ENCODE measurements at regions not wholly inside any gene's neighbourhood (a gene's known extent, or its start where the extent isn't known, plus 50 kb on each side); places are given as distances from the start of the nearest gene placed in this dataset.
"Not testable (repeated sequence)": the region's sequence is repeated elsewhere in the genome, so short reads cannot be mapped to it uniquely, and the experiment has no call there.

- Histone ChIP-seq H3K9me3 (ENCODE audit: insufficient read depth, low read depth, low read length) (peaks cover 4% of the 10 kb centered on the region; the same call in 1 of the 2 replicates), H3K4me3 (ENCODE audit: low read length) (no peak overlapping the region), H3K4me1 (ENCODE audit: insufficient read depth, low read length) (no peaks in the 10 kb centered on the region), H3K27ac (ENCODE audit: low read depth, low read length) (no peak overlapping the region), H3K36me3 (ENCODE audit: insufficient read depth, low read length) (no peaks in the 10 kb centered on the region), H3K9ac (ENCODE audit: low read depth, low read length) (no peak overlapping the region), H3K27me3 (ENCODE audit: insufficient read depth, low read length) (no peaks in the 10 kb centered on the region)
- 95% methylated on average over 2 of the region's 2 CpGs for WGBS
These were observed 151.1 kb downstream of the SEM1 start for GRCh38 chr7:96558530-96558929.

- WGBS, result 93% methylated on average over 8 of the region's 9 CpGs
- no peak overlapping the region for H3K27ac ChIP-seq (ENCODE audit: low read depth, low read length)
- H3K36me3 ChIP-seq (ENCODE audit: insufficient read depth, low read length), result no peaks in the 10 kb centered on the region
- no peak overlapping the region for H3K4me3 ChIP-seq (ENCODE audit: low read length)
- no peaks in the 10 kb centered on the region for H3K4me1 ChIP-seq (ENCODE audit: insufficient read depth, low read length)
- H3K9ac ChIP-seq (ENCODE audit: low read depth, low read length), result no peak overlapping the region
- no peaks in the 10 kb centered on the region for H3K27me3 ChIP-seq (ENCODE audit: insufficient read depth, low read length)
- H3K9me3 ChIP-seq (ENCODE audit: insufficient read depth, low read depth, low read length), result peaks cover 4% of the 10 kb centered on the region; the same call in 1 of the 2 replicates
These were observed 151.6 kb downstream of the SEM1 start for GRCh38 chr7:96558093-96558492.

- 52% methylated on average over 13 of the region's 13 CpGs for WGBS
- not testable (repeated sequence) for H3K27me3 ChIP-seq (ENCODE audit: insufficient read depth, low read length); H3K4me3 ChIP-seq (ENCODE audit: low read length)
These were observed 152.0 kb downstream of the SEM1 start for GRCh38 chr7:96557598-96557997.

GRCh38 chr7:96548664-96549063 lies 161.0 kb downstream of the SEM1 start:
- no peaks in the 10 kb centered on the region for H3K9me3 ChIP-seq (ENCODE audit: insufficient read depth, low read depth, low read length)
- no peaks in the 10 kb centered on the region for H3K36me3 ChIP-seq (ENCODE audit: insufficient read depth, low read length)
- H3K4me3 ChIP-seq (ENCODE audit: low read length), result no peak overlapping the region
- H3K27ac ChIP-seq (ENCODE audit: low read depth, low read length), result no peak overlapping the region
- no peaks in the 10 kb centered on the region for H3K27me3 ChIP-seq (ENCODE audit: insufficient read depth, low read length)
- H3K4me1 ChIP-seq (ENCODE audit: insufficient read depth, low read length), result no peaks in the 10 kb centered on the region
- 93% methylated on average over 5 of the region's 5 CpGs for WGBS
- no peak overlapping the region for H3K9ac ChIP-seq (ENCODE audit: low read depth, low read length)

More at GRCh38 chr7:96557598-96557997, 152.0 kb downstream of the SEM1 start:
- H3K9ac ChIP-seq (ENCODE audit: low read depth, low read length); H3K36me3 ChIP-seq (ENCODE audit: insufficient read depth, low read length); H3K4me1 ChIP-seq (ENCODE audit: insufficient read depth, low read length); H3K27ac ChIP-seq (ENCODE audit: low read depth, low read length); H3K9me3 ChIP-seq (ENCODE audit: insufficient read depth, low read depth, low read length): not testable (repeated sequence)

GRCh38 chr7:96547371-96547811 lies 162.3 kb downstream of the SEM1 start:
- 95% methylated on average over 3 of the region's 3 CpGs for WGBS

GRCh38 chr7:96546426-96546825 lies 163.2 kb downstream of the SEM1 start:
- Histone ChIP-seq H3K9ac (ENCODE audit: low read depth, low read length) (no peak overlapping the region), H3K27ac (ENCODE audit: low read depth, low read length) (no peak overlapping the region), H3K36me3 (ENCODE audit: insufficient read depth, low read length) (no peaks in the 10 kb centered on the region), H3K27me3 (ENCODE audit: insufficient read depth, low read length) (no peaks in the 10 kb centered on the region), H3K4me3 (ENCODE audit: low read length) (no peak overlapping the region), H3K4me1 (ENCODE audit: insufficient read depth, low read length) (no peaks in the 10 kb centered on the region), H3K9me3 (ENCODE audit: insufficient read depth, low read depth, low read length) (no peaks in the 10 kb centered on the region)
- no CpG with 5 or more reads among the region's 2 CpGs for WGBS

More at GRCh38 chr7:96547371-96547811, 162.3 kb downstream of the SEM1 start:
- H3K27me3 ChIP-seq (ENCODE audit: insufficient read depth, low read length), result no peaks in the 10 kb centered on the region
- H3K4me1 ChIP-seq (ENCODE audit: insufficient read depth, low read length), result no peaks in the 10 kb centered on the region
- no peak overlapping the region for H3K4me3 ChIP-seq (ENCODE audit: low read length)
- H3K9ac ChIP-seq (ENCODE audit: low read depth, low read length), result no peak overlapping the region
- H3K9me3 ChIP-seq (ENCODE audit: insufficient read depth, low read depth, low read length), result no peaks in the 10 kb centered on the region
- no peaks in the 10 kb centered on the region for H3K36me3 ChIP-seq (ENCODE audit: insufficient read depth, low read length)
- no peak overlapping the region for H3K27ac ChIP-seq (ENCODE audit: low read depth, low read length)

GRCh38 chr7:96539471-96539870 lies 170.2 kb downstream of the SEM1 start:
- no peak overlapping the region for H3K4me3 ChIP-seq (ENCODE audit: low read length)
- H3K36me3 ChIP-seq (ENCODE audit: insufficient read depth, low read length), result no peaks in the 10 kb centered on the region
- 0 out of 2 replicates have a peak, but pooled peaks cover 5% of the 10 kb centered on the region for H3K9me3 ChIP-seq (ENCODE audit: insufficient read depth, low read depth, low read length)
- no peak overlapping the region for H3K9ac ChIP-seq (ENCODE audit: low read depth, low read length)
- H3K27ac ChIP-seq (ENCODE audit: low read depth, low read length), result no peak overlapping the region
- H3K27me3 ChIP-seq (ENCODE audit: insufficient read depth, low read length), result no peaks in the 10 kb centered on the region
- no peaks in the 10 kb centered on the region for H3K4me1 ChIP-seq (ENCODE audit: insufficient read depth, low read length)
- WGBS, result no CpG with 5 or more reads among the region's 1 CpG

- Histone ChIP-seq H3K27ac (ENCODE audit: low read depth, low read length) (no peak overlapping the region), H3K9me3 (ENCODE audit: insufficient read depth, low read depth, low read length) (0 out of 2 replicates have a peak, but pooled peaks cover 5% of the 10 kb centered on the region), H3K36me3 (ENCODE audit: insufficient read depth, low read length) (no peaks in the 10 kb centered on the region), H3K27me3 (ENCODE audit: insufficient read depth, low read length) (no peaks in the 10 kb centered on the region), H3K4me1 (ENCODE audit: insufficient read depth, low read length) (no peaks in the 10 kb centered on the region), H3K9ac (ENCODE audit: low read depth, low read length) (no peak overlapping the region), H3K4me3 (ENCODE audit: low read length) (no peak overlapping the region)
- 76% methylated on average over 2 of the region's 2 CpGs for WGBS
These were observed 171.0 kb downstream of the SEM1 start for GRCh38 chr7:96538632-96539031.

- H3K27me3 ChIP-seq (ENCODE audit: insufficient read depth, low read length), result no peaks in the 10 kb centered on the region
- no peaks in the 10 kb centered on the region for H3K4me1 ChIP-seq (ENCODE audit: insufficient read depth, low read length)
- no peak overlapping the region for H3K4me3 ChIP-seq (ENCODE audit: low read length)
- no peak overlapping the region for H3K27ac ChIP-seq (ENCODE audit: low read depth, low read length)
- H3K9me3 ChIP-seq (ENCODE audit: insufficient read depth, low read depth, low read length), result 0 out of 2 replicates have a peak, but pooled peaks cover 5% of the 10 kb centered on the region
- no peaks in the 10 kb centered on the region for H3K36me3 ChIP-seq (ENCODE audit: insufficient read depth, low read length)
- WGBS, result 82% methylated on average over 3 of the region's 3 CpGs
- H3K9ac ChIP-seq (ENCODE audit: low read depth, low read length), result no peak overlapping the region
These were observed 175.4 kb downstream of the SEM1 start for GRCh38 chr7:96534221-96534620.

- 94% methylated on average over 2 of the region's 2 CpGs for WGBS
- no peaks in the 10 kb centered on the region for H3K4me1 ChIP-seq (ENCODE audit: insufficient read depth, low read length)
- no peaks in the 10 kb centered on the region for H3K9me3 ChIP-seq (ENCODE audit: insufficient read depth, low read depth, low read length)
- H3K36me3 ChIP-seq (ENCODE audit: insufficient read depth, low read length), result no peaks in the 10 kb centered on the region
- H3K4me3 ChIP-seq (ENCODE audit: low read length), result no peak overlapping the region
- no peaks in the 10 kb centered on the region for H3K27me3 ChIP-seq (ENCODE audit: insufficient read depth, low read length)
- no peak overlapping the region for H3K27ac ChIP-seq (ENCODE audit: low read depth, low read length)
- H3K9ac ChIP-seq (ENCODE audit: low read depth, low read length), result no peak overlapping the region
These were observed 177.2 kb downstream of the SEM1 start for GRCh38 chr7:96532428-96532935.

- no peaks in the 10 kb centered on the region for H3K36me3 ChIP-seq (ENCODE audit: insufficient read depth, low read length)
- H3K4me1 ChIP-seq (ENCODE audit: insufficient read depth, low read length), result no peaks in the 10 kb centered on the region; the same call in 1 of the 2 replicates
- no peaks in the 10 kb centered on the region for H3K9me3 ChIP-seq (ENCODE audit: insufficient read depth, low read depth, low read length)
- H3K9ac ChIP-seq (ENCODE audit: low read depth, low read length), result no peak overlapping the region
- H3K27ac ChIP-seq (ENCODE audit: low read depth, low read length), result no peak overlapping the region
- H3K27me3 ChIP-seq (ENCODE audit: insufficient read depth, low read length), result no peaks in the 10 kb centered on the region
- H3K4me3 ChIP-seq (ENCODE audit: low read length), result no peak overlapping the region
- no CpG with 5 or more reads among the region's 1 CpG for WGBS
These were observed 178.3 kb downstream of the SEM1 start for GRCh38 chr7:96531331-96531730.

- no peaks in the 10 kb centered on the region for H3K36me3 ChIP-seq (ENCODE audit: insufficient read depth, low read length)
- no peaks in the 10 kb centered on the region for H3K27me3 ChIP-seq (ENCODE audit: insufficient read depth, low read length)
- no peak overlapping the region for H3K4me3 ChIP-seq (ENCODE audit: low read length)
- H3K27ac ChIP-seq (ENCODE audit: low read depth, low read length), result no peak overlapping the region
- WGBS, result 88% methylated on average over 1 of the region's 1 CpG
- H3K9me3 ChIP-seq (ENCODE audit: insufficient read depth, low read depth, low read length), result no peaks in the 10 kb centered on the region
- no peak overlapping the region for H3K9ac ChIP-seq (ENCODE audit: low read depth, low read length)
- H3K4me1 ChIP-seq (ENCODE audit: insufficient read depth, low read length), result no peaks in the 10 kb centered on the region; the same call in 1 of the 2 replicates
These were observed 178.9 kb downstream of the SEM1 start for GRCh38 chr7:96530786-96531185.
